Activated CD8-positive, alpha-beta T cell treated with anti-CD3 and anti-CD28 coated beads for 36 hours (primary cell): ENCODE measurements at regions not wholly inside any gene's neighbourhood (a gene's known extent, or its start where the extent isn't known, plus 50 kb on each side); places are given as distances from the start of the nearest gene placed in this dataset.
"Not testable (repeated sequence)": the region's sequence is repeated elsewhere in the genome, so short reads cannot be mapped to it uniquely, and the experiment has no call there.

Source experiments
- ATAC-seq: fragments of 200-7000 bp; cut with Tn5 transposase; one replicate; pipeline ENCODE4 v1.10.0; 2021; ENCODE audit warnings: mild to moderate bottlenecking, moderate library complexity
- CTCF ChIA-PET: fragments of 350-600 bp; sonication (Branson Sonifier 250); formaldehyde crosslinking; loops from one replicate; lab custom pipeline; 2021; ENCODE audit warnings: antibody characterized with exemption; lab: Charles Lee
- POLR2A ChIA-PET: fragments of 350-600 bp; sonication (Branson Sonifier 250); formaldehyde crosslinking; loops from one replicate; lab custom pipeline; 2021; ENCODE audit warnings: antibody characterized with exemption; lab: Charles Lee
- DNase-seq: peaks from one replicate; pipeline ENCODE4 v3.0.0-alpha.2; 2020
- H3K27ac Mint-ChIP-seq: one replicate; pipeline ENCODE4 v1.8.0; 2021; ENCODE audit warnings: mild to moderate bottlenecking, mixed read lengths
- H3K27me3 Mint-ChIP-seq: one replicate; pipeline ENCODE4 v1.8.0; 2021; ENCODE audit warnings: mixed read lengths
- H3K36me3 Mint-ChIP-seq: one replicate; pipeline ENCODE4 v1.8.0; 2021; ENCODE audit warnings: low read depth, mixed read lengths
- H3K4me1 Mint-ChIP-seq: one replicate; pipeline ENCODE4 v1.8.0; 2021; ENCODE audit warnings: low read depth, mixed read lengths
- H3K4me3 Mint-ChIP-seq: one replicate; pipeline ENCODE4 v1.8.0; 2021; ENCODE audit warnings: mild to moderate bottlenecking, moderate library complexity, mixed read lengths
- H3K9me3 Mint-ChIP-seq: one replicate; pipeline ENCODE4 v1.8.0; 2021; ENCODE audit warnings: mixed read lengths
- CTCF ChIP-seq: fragments of 200-600 bp; IDR thresholded peaks from one replicate; pipeline ENCODE4 v1.8.0; 2022; ENCODE audit warnings: antibody characterized with exemption, mild to moderate bottlenecking
- intact Hi-C: fragments of 100-400 bp; cut with micrococcal nuclease; formaldehyde crosslinking; loops from one replicate; pipeline ENCODE4 v1.10.0; 2022

- H3K36me3 Mint-ChIP-seq = peaks cover 6% of the 10 kb centered on the region
- no peaks in the 10 kb centered on the region for H3K4me1 Mint-ChIP-seq
- peaks cover 40% of the 10 kb centered on the region for H3K9me3 Mint-ChIP-seq
Measured at GRCh38 chr19:23571175-23571574, 115.8 kb downstream of the ZNF675 start.

GRCh38 chr19:23568116-23568515 is 118.9 kb downstream of the ZNF675 start:
- H3K9me3 Mint-ChIP-seq = peaks cover 40% of the 10 kb centered on the region
- intact Hi-C loops, CTCF ChIA-PET, H3K36me3 Mint-ChIP-seq, H3K4me1 Mint-ChIP-seq, ATAC-seq, H3K4me3 Mint-ChIP-seq, DNase-seq, POLR2A ChIA-PET, H3K27me3 Mint-ChIP-seq, H3K27ac Mint-ChIP-seq: not testable (repeated sequence)

More at GRCh38 chr19:23571175-23571574, 115.8 kb downstream of the ZNF675 start:
- CTCF ChIA-PET = no interaction called here
- ATAC-seq (no peak), DNase-seq (no peak)
- H3K27ac Mint-ChIP-seq = no peak overlapping the region
- intact Hi-C loops = no loop called here
- TF ChIP-seq CTCF = no peak
- POLR2A ChIA-PET = no interaction called here
- no peak overlapping the region for H3K4me3 Mint-ChIP-seq
- H3K27me3 Mint-ChIP-seq = no peaks in the 10 kb centered on the region

- intact Hi-C loops = no loop called here
- Mint-ChIP-seq H3K27ac (no peak overlapping the region), H3K4me1 (no peaks in the 10 kb centered on the region), H3K9me3 (peaks cover 24% of the 10 kb centered on the region), H3K27me3 (no peaks in the 10 kb centered on the region), H3K4me3 (no peak overlapping the region), H3K36me3 (peaks cover 2% of the 10 kb centered on the region)
- ChIA-PET POLR2A (no interaction called here), CTCF (no interaction called here)
- ATAC-seq (no peak), DNase-seq (no peak)
- no peak for TF ChIP-seq CTCF
Measured at GRCh38 chr19:23565256-23565655, 121.8 kb downstream of the ZNF675 start.

- intact Hi-C loops = no loop called here
- H3K4me1 Mint-ChIP-seq = no peaks in the 10 kb centered on the region
- H3K4me3 Mint-ChIP-seq = no peak overlapping the region
- DNase-seq = no peak
- no peaks in the 10 kb centered on the region for H3K27me3 Mint-ChIP-seq
- H3K36me3 Mint-ChIP-seq = no peaks in the 10 kb centered on the region
- peaks cover 19% of the 10 kb centered on the region for H3K9me3 Mint-ChIP-seq
- H3K27ac Mint-ChIP-seq = no peak overlapping the region
- CTCF ChIA-PET = no interaction called here
- ATAC-seq = no peak
- POLR2A ChIA-PET = no interaction called here
- no peak for TF ChIP-seq CTCF
Measured at GRCh38 chr19:23563326-23563725, 123.7 kb downstream of the ZNF675 start.

- H3K27me3 Mint-ChIP-seq = peaks cover 2% of the 10 kb centered on the region
- TF ChIP-seq CTCF = no peak
- POLR2A ChIA-PET = no interaction called here
- H3K27ac Mint-ChIP-seq = no peak overlapping the region
- H3K4me1 Mint-ChIP-seq = no peaks in the 10 kb centered on the region
- intact Hi-C loops = no loop called here
- H3K36me3 Mint-ChIP-seq = no peaks in the 10 kb centered on the region
- ATAC-seq (no peak), DNase-seq (no peak)
- CTCF ChIA-PET = no interaction called here
- H3K4me3 Mint-ChIP-seq = no peak overlapping the region
- H3K9me3 Mint-ChIP-seq = peaks cover 18% of the 10 kb centered on the region
Measured at GRCh38 chr19:23561341-23561740, 125.7 kb downstream of the ZNF675 start.

GRCh38 chr19:23560051-23560450 is 127.0 kb downstream of the ZNF675 start:
- ATAC-seq (no peak), DNase-seq (no peak)
- H3K4me1 Mint-ChIP-seq = no peaks in the 10 kb centered on the region
- no peak overlapping the region for H3K4me3 Mint-ChIP-seq
- no peak overlapping the region for H3K27ac Mint-ChIP-seq
- H3K27me3 Mint-ChIP-seq = peaks cover 2% of the 10 kb centered on the region
- no peak for TF ChIP-seq CTCF
- intact Hi-C loops = no loop called here
- peaks cover 11% of the 10 kb centered on the region for H3K9me3 Mint-ChIP-seq
- H3K36me3 Mint-ChIP-seq = no peaks in the 10 kb centered on the region
- ChIA-PET POLR2A (no interaction called here), CTCF (no interaction called here)
